ENCODE measurements at regions not wholly inside any gene's neighbourhood (a gene's known extent, or its start where the extent isn't known, plus 50 kb on each side); places are given as distances from the start of the nearest gene placed in this dataset.

- WGBS, 5 donors, result 81 to 88% (median 85%) methylated on average over 7 to 10 of the region's 10 CpGs
- TF ChIP-seq POLR2A (IDR thresholded peaks at IDR 0.05), result no peak
- H3K4me3 ChIP-seq, result no peak overlapping the region
- H3K27ac ChIP-seq, result no peak overlapping the region
- no peaks in the 10 kb centered on the region for H3K27me3 ChIP-seq (replicated peaks in 1 of 7)
- H3K9me3 ChIP-seq, result no peaks in the 10 kb centered on the region
- DNase-seq, result no peak
- intact Hi-C loops (cut with DNase I; ENCODE audit: low total_unique reads), result no loop called here
- H3K4me1 ChIP-seq, result no peaks in the 10 kb centered on the region
- no peaks in the 10 kb centered on the region for H3K36me3 ChIP-seq
Observed at GRCh38 chr7:156234666-156235494, 405.7 kb upstream of the RNF32 start.

GRCh38 chr7:156234192-156234591, 406.4 kb upstream of the RNF32 start:
- Histone ChIP-seq H3K27ac (no peak overlapping the region), H3K27me3 (replicated peaks in 1 of 7) (no peaks in the 10 kb centered on the region), H3K4me1 (no peaks in the 10 kb centered on the region), H3K9me3 (peaks cover 0 to 4% (median under 1%) of the 10 kb centered on the region in 8 donors), H3K4me3 (no peak overlapping the region), H3K36me3 (no peaks in the 10 kb centered on the region)
- TF ChIP-seq POLR2A (IDR thresholded peaks at IDR 0.05), result no peak
- TF ChIP-seq POLR2AphosphoS5 (IDR thresholded peaks at IDR 0.05), result no peak
- TF ChIP-seq CTCF (IDR thresholded peaks at IDR 0.05 in 8 of 11, conservative IDR thresholded peaks at IDR 0.05 in 3 of 11), result no peak
- 94 to 97% (median 96%) methylated on average over 5 of the region's 5 CpGs for WGBS, 5 donors
- no peak for DNase-seq
- intact Hi-C loops (cut with DNase I; ENCODE audit: low total_unique reads), result no loop called here

GRCh38 chr7:156232931-156233705, 407.5 kb upstream of the RNF32 start:
- Histone ChIP-seq H3K4me3 (no peak overlapping the region), H3K27ac (no peak overlapping the region), H3K9me3 (peaks cover 0 to 14% (median 6%) of the 10 kb centered on the region in 8 donors), H3K27me3 (replicated peaks in 1 of 7) (no peaks in the 10 kb centered on the region), H3K36me3 (no peaks in the 10 kb centered on the region), H3K4me1 (no peaks in the 10 kb centered on the region)
- DNase-seq, result no peak
- 89 to 94% (median 91%) methylated on average over 31 to 37 of the region's 37 CpGs for WGBS, 5 donors
- intact Hi-C loops (cut with DNase I; ENCODE audit: low total_unique reads), result no loop called here
- TF ChIP-seq POLR2AphosphoS5 (IDR thresholded peaks at IDR 0.05), result no peak

GRCh38 chr7:156230576-156230975, 410.0 kb upstream of the RNF32 start:
- TF ChIP-seq CTCF (IDR thresholded peaks at IDR 0.05 in 8 of 11, conservative IDR thresholded peaks at IDR 0.05 in 3 of 11) (no peak), POLR2A (IDR thresholded peaks at IDR 0.05) (no peak), POLR2AphosphoS5 (IDR thresholded peaks at IDR 0.05) (no peak)
- no peak for DNase-seq
- H3K36me3 ChIP-seq, result no peaks in the 10 kb centered on the region
- intact Hi-C loops (cut with DNase I; ENCODE audit: low total_unique reads), result no loop called here
- no peak overlapping the region for H3K4me3 ChIP-seq
- no peaks in the 10 kb centered on the region for H3K27me3 ChIP-seq (replicated peaks in 1 of 7)
- no peak overlapping the region for H3K27ac ChIP-seq
- H3K9me3 ChIP-seq, result peaks cover 0 to 19% (median 7%) of the 10 kb centered on the region in 8 donors
- 90 to 93% (median 91%) methylated on average over 12 of the region's 12 CpGs for WGBS, 5 donors
- H3K4me1 ChIP-seq, result no peaks in the 10 kb centered on the region

GRCh38 chr7:156224833-156225225, 412.6 kb upstream of the SHH start:
- TF ChIP-seq POLR2AphosphoS5 (IDR thresholded peaks at IDR 0.05) (no peak), CTCF (IDR thresholded peaks at IDR 0.05 in 8 of 11, conservative IDR thresholded peaks at IDR 0.05 in 3 of 11) (no peak), POLR2A (IDR thresholded peaks at IDR 0.05) (no peak)
- 89 to 100% (median 91%) methylated on average over 1 of the region's 1 CpG for WGBS, 5 donors

More at GRCh38 chr7:156224833-156225225, 412.6 kb upstream of the SHH start:
- H3K4me3 ChIP-seq, result no peak overlapping the region
- H3K27ac ChIP-seq, result no peak overlapping the region
- H3K4me1 ChIP-seq, result no peaks in the 10 kb centered on the region
- no peaks in the 10 kb centered on the region for H3K36me3 ChIP-seq
- peaks cover 0 to 34% (median 18%) of the 10 kb centered on the region in 8 donors for H3K9me3 ChIP-seq
- intact Hi-C loops (cut with DNase I; ENCODE audit: low total_unique reads), result no loop called here
- no peaks in the 10 kb centered on the region for H3K27me3 ChIP-seq (replicated peaks in 1 of 7)
- no peak for DNase-seq
